IMR-90 (cell line): ENCODE measurements at regions not wholly inside any gene's neighbourhood (a gene's known extent, or its start where the extent isn't known, plus 50 kb on each side); places are given as distances from the start of the nearest gene placed in this dataset.
A peak's percentile ranks its signal among the peaks of the same experiment; 100 is the strongest.

Source experiments
- ATAC-seq: fragments of 200-7000 bp; cut with Tn5 transposase; 2 replicates; pipeline ENCODE4 v1.9.1; 2020; ENCODE audit warnings: low read depth, mild to moderate bottlenecking, moderate library complexity
- BruUV-seq: library from RNA; stranded (reverse); fragments of 400-500 nt; replicated peaks from 2 replicates; lab custom pipeline; 2021; lab: Mats Ljungman, UMichigan
- CTCF ChIA-PET: fragments of 300-600 bp; formaldehyde crosslinking; extraction: SDS; loops from one replicate; lab custom pipeline; 2021; ENCODE audit warnings: antibody characterized with exemption; lab: Yijun Ruan, JAX
- POLR2A ChIA-PET: fragments of 300-600 bp; sonication (Branson Sonifier 250); formaldehyde crosslinking; loops from one replicate; lab custom pipeline; 2022; ENCODE audit warnings: antibody characterized with exemption; ENCODE audit not compliant: unreplicated experiment; lab: Charles Lee
- DNase-seq: peaks from one replicate; pipeline ENCODE4 v3.0.0; 2013
- H2AFZ ChIP-seq: replicated peaks from 2 replicates; pipeline ENCODE3; 2013; ENCODE audit warnings: low read length, mild to moderate bottlenecking; ENCODE audit not compliant: poor library complexity
- H2AK5ac ChIP-seq: 2 replicates; pipeline ENCODE4 v1.6.1; 2013; ENCODE audit warnings: low read depth, low read length, inconsistent platforms
- H2AK9ac ChIP-seq: replicated peaks from 2 replicates; pipeline ENCODE3; 2013; ENCODE audit warnings: mild to moderate bottlenecking, low read depth, low read length, moderate library complexity; ENCODE audit not compliant: poor library complexity
- H2BK120ac ChIP-seq: 2 replicates; pipeline ENCODE4 v1.6.1; 2013; ENCODE audit warnings: low read depth, low read length, inconsistent platforms
- H2BK15ac ChIP-seq: 3 replicates; pipeline ENCODE4 v1.6.1; 2013; ENCODE audit warnings: low read depth, low read length, inconsistent platforms
- H2BK20ac ChIP-seq: 2 replicates; pipeline ENCODE4 v1.6.1; 2013; ENCODE audit warnings: low read depth, mild to moderate bottlenecking, inconsistent platforms, low read length, moderate library complexity
- H2BK5ac ChIP-seq: 2 replicates; pipeline ENCODE4 v1.6.1; 2013; ENCODE audit warnings: mild to moderate bottlenecking, low read depth, low read length, inconsistent platforms; ENCODE audit not compliant: poor library complexity, severe bottlenecking
- H3K14ac ChIP-seq: replicated peaks from 2 replicates; pipeline ENCODE4 v1.6.1; 2013; ENCODE audit warnings: low read depth, low read length, inconsistent platforms
- H3K18ac ChIP-seq: 2 replicates; pipeline ENCODE4 v1.6.1; 2013; ENCODE audit warnings: low read depth, low read length, control low read depth
- H3K23ac ChIP-seq: 2 replicates; pipeline ENCODE4 v1.6.1; 2013; ENCODE audit warnings: low read depth, low read length, inconsistent platforms
- H3K27ac ChIP-seq: 2 replicates; pipeline ENCODE4 v1.5.1; 2013; ENCODE audit warnings: mild to moderate bottlenecking, control low read depth, low read length; ENCODE audit not compliant: insufficient read depth
- H3K27me3 ChIP-seq: 2 replicates; pipeline ENCODE4 v1.6.1; 2013; ENCODE audit warnings: low read length; ENCODE audit not compliant: control insufficient read depth, insufficient read depth
- H3K36me3 ChIP-seq: 2 replicates; pipeline ENCODE4 v1.6.1; 2013; ENCODE audit warnings: low read length, mixed read lengths; ENCODE audit not compliant: control insufficient read depth, insufficient read depth
- H3K4ac ChIP-seq: 2 replicates; pipeline ENCODE4 v1.6.1; 2013; ENCODE audit warnings: low read depth, low read length, inconsistent platforms
- H3K4me1 ChIP-seq: 2 replicates; pipeline ENCODE4 v1.6.1; 2013; ENCODE audit warnings: low read length, mixed read lengths; ENCODE audit not compliant: control insufficient read depth, insufficient read depth
- H3K4me2 ChIP-seq: 2 replicates; pipeline ENCODE4 v1.6.1; 2013; ENCODE audit warnings: low read depth, mild to moderate bottlenecking, control low read depth, low read length, moderate library complexity
- H3K4me3 ChIP-seq: 2 replicates; pipeline ENCODE4 v1.5.1; 2013; ENCODE audit warnings: low read depth, mild to moderate bottlenecking, control low read depth, low read length, moderate library complexity; ENCODE audit not compliant: insufficient read depth
- H3K56ac ChIP-seq: 2 replicates; pipeline ENCODE4 v1.6.1; 2013; ENCODE audit warnings: low read length, inconsistent platforms; ENCODE audit not compliant: insufficient read depth; ENCODE audit errors: extremely low read depth
- H3K79me1 ChIP-seq, 2 experiments: 2 replicates each; pipeline ENCODE4 v1.6.1; 2013; ENCODE audit warnings: low read length in 2 of 2, inconsistent platforms in 1 of 2, low read depth in 1 of 2
- H3K9ac ChIP-seq: 2 replicates; pipeline ENCODE4 v1.6.1; 2013; ENCODE audit warnings: low read depth, low read length, control low read depth
- H3K9me1 ChIP-seq: 2 replicates; pipeline ENCODE4 v1.6.1; 2013; ENCODE audit warnings: low read length, inconsistent platforms; ENCODE audit not compliant: insufficient read depth
- H3K9me3 ChIP-seq: 2 replicates; pipeline ENCODE4 v1.6.1; 2013; ENCODE audit warnings: low read length; ENCODE audit not compliant: control insufficient read depth, insufficient read depth
- H4K20me1 ChIP-seq: 2 replicates; pipeline ENCODE4 v1.6.1; 2013; ENCODE audit warnings: low read length, inconsistent platforms; ENCODE audit not compliant: insufficient read depth
- H4K5ac ChIP-seq: 2 replicates; pipeline ENCODE4 v1.6.1; 2013; ENCODE audit warnings: mild to moderate bottlenecking, low read depth, low read length, control low read depth
- H4K8ac ChIP-seq, 2 experiments: 2 replicates each; pipeline ENCODE4 v1.6.1; 2013; ENCODE audit warnings: low read depth in 2 of 2, low read length in 2 of 2, control low read depth in 1 of 2, inconsistent platforms in 1 of 2
- H4K91ac ChIP-seq: 2 replicates; pipeline ENCODE4 v1.6.1; 2013; ENCODE audit warnings: low read depth, low read length, inconsistent platforms; ENCODE audit not compliant: insufficient read depth
- BHLHE40 ChIP-seq: fragments of 150-350 bp; IDR thresholded peaks from 2 replicates; pipeline ENCODE4 v1.6.1; 2016; ENCODE audit warnings: mild to moderate bottlenecking, low read depth, low read length
- MAFK ChIP-seq: IDR thresholded peaks from 2 replicates; pipeline ENCODE4 v1.6.1; 2012; ENCODE audit warnings: low read depth, low read length, improper control_type of control experiment
- WGBS, 2 experiments: methylation state at CpG; one replicate each; pipeline versions ENCODE4 v1.1.5 to v1.1.7; 2013; ENCODE audit warnings: missing lambda C conversion rate in 2 of 2; ENCODE audit not compliant: insufficient read length in 1 of 2; ENCODE audit errors: extremely low coverage in 2 of 2; 5-methylcytosine and 5-hydroxymethylcytosine counted together
- dilution Hi-C: fragments of 300-500 bp; cut with HindIII; formaldehyde crosslinking; loops from one replicate; pipeline ENCODE4 v1.14.3; 2018; ENCODE audit warnings: low sequenced_read_pairs; ENCODE audit not compliant: unreplicated experiment
- in situ Hi-C: fragments of 300-500 bp; cut with MboI; formaldehyde crosslinking; loops from 3 replicates; pipeline ENCODE4 v1.14.3; 2019; ENCODE audit warnings: low sequenced_read_pairs, inconsistent platforms, mixed read lengths
- intact Hi-C: fragments of 100-400 bp; cut with micrococcal nuclease; formaldehyde crosslinking; loops from 2 replicates; pipeline ENCODE4 v1.10.0; 2022

GRCh38 chr14:84708865-84709264 lies 821.1 kb upstream of the FLRT2 start:
- no CpG with 5 or more reads among the region's 2 CpGs for WGBS, 2 experiments
- in situ Hi-C loops: no loop called here
- dilution Hi-C loops: no loop called here

More at GRCh38 chr14:84708865-84709264, 821.1 kb upstream of the FLRT2 start:
- ChIA-PET CTCF (interaction anchor here (0.7 kb wide), 1 partner anchor 13 kb away, joined by 3 read pairs; no protein-coding TSS in a partner anchor), POLR2A (no interaction called here)
- ATAC-seq (no peak), DNase-seq (no peak)
- no peaks in the 10 kb centered on the region for H4K20me1 ChIP-seq
- no peak overlapping the region for H3K27ac ChIP-seq
- no peak for TF ChIP-seq BHLHE40
- TF ChIP-seq MAFK: peak; percentile 82
- H3K18ac ChIP-seq: no peak overlapping the region
- H3K9ac ChIP-seq: no peak overlapping the region
- no peak overlapping the region for H3K56ac ChIP-seq
- no peaks in the 10 kb centered on the region for H3K79me1 ChIP-seq
- H3K4me1 ChIP-seq: no peaks in the 10 kb centered on the region
- no peak overlapping the region for H2AFZ ChIP-seq
- H2BK15ac ChIP-seq: no peak overlapping the region
- H3K27me3 ChIP-seq: no peaks in the 10 kb centered on the region
- H3K9me1 ChIP-seq: no peaks in the 10 kb centered on the region
- H2BK120ac ChIP-seq: no peak overlapping the region
- H2BK20ac ChIP-seq: no peak overlapping the region
- H2BK5ac ChIP-seq: no peak overlapping the region
- no peak overlapping the region; the same call in 1 of the 2 replicates for H3K4me2 ChIP-seq
- H3K4ac ChIP-seq: no peak overlapping the region
- H3K14ac ChIP-seq: no peak overlapping the region
- no peak overlapping the region for H4K5ac ChIP-seq
- no peak overlapping the region for H2AK9ac ChIP-seq
- H4K8ac ChIP-seq: no peak overlapping the region
- H3K4me3 ChIP-seq: no peak overlapping the region
- H3K36me3 ChIP-seq: no peaks in the 10 kb centered on the region
- no peak overlapping the region for H4K91ac ChIP-seq
- H3K23ac ChIP-seq: no peak overlapping the region
- no TSS peak for BruUV-seq
- intact Hi-C loops: no loop called here
- H2AK5ac ChIP-seq: no peak overlapping the region
- H3K9me3 ChIP-seq: no peaks in the 10 kb centered on the region
